ENCODE measurements at regions not wholly inside any gene's neighbourhood (a gene's known extent, or its start where the extent isn't known, plus 50 kb on each side); places are given as distances from the start of the nearest gene placed in this dataset.

DNA sequence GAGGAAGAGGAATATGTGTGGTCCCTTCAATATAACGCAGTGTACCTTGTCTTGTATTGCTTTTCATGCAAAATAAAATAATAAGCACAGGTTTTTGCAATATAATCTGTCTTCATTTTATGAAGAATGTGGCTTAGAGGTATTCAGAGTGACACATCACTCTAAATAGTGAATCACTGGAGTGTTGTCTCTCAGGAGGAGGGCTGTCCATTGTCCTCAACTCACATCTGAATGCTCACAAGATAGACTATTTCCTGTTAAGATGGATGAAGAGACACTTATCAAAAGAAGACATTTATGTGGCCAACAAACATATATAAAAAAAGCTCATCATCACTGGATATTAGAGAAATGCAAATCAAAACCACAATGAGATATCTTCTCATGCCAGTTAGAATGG is 1147.5 kb upstream of the C9orf72 start:
- TF ChIP-seq CTCF (conservative IDR thresholded peaks at IDR 0.05; ENCODE audit: low read depth, low read length) = no peak
- DNase-seq (ENCODE audit: low read depth) = no peak
- no peak overlapping the region for H3K4me3 ChIP-seq (ENCODE audit: low read depth, low read length)

GRCh38 chr9:28730111-28730510 is 1156.8 kb upstream of the C9orf72 start:
- H3K4me3 ChIP-seq (ENCODE audit: low read depth, low read length) = no peak overlapping the region
- TF ChIP-seq CTCF (conservative IDR thresholded peaks at IDR 0.05; ENCODE audit: low read depth, low read length) = no peak
- no peak for DNase-seq (ENCODE audit: low read depth)

DNA sequence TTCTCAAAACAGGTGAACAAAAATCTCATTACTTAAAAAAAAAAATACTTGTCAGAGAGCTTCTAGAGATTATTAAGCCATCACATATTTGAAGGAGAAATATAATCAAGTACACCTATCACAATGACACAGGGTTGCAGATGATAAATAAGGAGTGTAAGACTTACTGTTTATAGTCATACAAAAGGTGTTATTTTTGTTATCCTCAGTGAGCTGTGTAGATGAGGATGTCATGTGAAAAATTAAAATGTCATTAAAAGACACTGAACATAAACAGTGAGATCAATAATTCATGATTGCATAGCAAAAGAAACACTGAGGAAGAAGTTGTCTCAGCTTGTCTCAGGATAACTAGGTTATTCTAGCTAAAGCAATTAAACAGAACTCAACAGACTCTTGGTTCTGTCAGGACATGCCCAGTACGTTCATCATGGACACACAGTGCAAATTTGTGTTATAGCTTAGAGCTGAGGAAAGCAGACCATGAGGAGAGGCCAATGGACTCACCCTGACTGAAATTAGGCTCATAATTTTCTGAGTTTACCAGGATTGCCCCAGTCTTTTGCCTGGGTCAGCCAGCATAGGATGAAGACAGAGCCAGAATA is 1162.6 kb upstream of the C9orf72 start:
- TF ChIP-seq CTCF (conservative IDR thresholded peaks at IDR 0.05; ENCODE audit: low read depth, low read length) = no peak
- H3K4me3 ChIP-seq (ENCODE audit: low read depth, low read length) = no peak overlapping the region
- DNase-seq (ENCODE audit: low read depth) = no peak

DNA sequence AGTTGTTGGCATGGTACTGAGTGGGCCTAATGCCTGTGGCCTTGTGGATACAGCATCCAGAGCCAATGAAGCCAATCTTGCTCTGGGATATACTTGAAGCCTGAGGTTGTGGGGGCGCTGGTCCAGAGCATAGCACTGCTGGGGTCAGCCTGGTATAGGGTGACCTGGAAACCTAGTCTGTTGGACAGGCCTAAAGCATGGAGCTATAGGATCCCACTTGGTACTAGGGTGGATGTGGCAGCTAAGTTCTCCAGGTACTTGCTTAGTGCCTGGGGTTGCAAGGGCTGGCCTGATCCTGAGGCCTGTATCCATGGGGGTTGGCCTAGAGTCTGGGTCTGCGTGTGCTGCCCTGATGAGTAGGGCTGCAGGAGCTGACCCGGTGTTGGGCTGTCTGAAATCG is 1168.2 kb upstream of the C9orf72 start:
- TF ChIP-seq CTCF (conservative IDR thresholded peaks at IDR 0.05; ENCODE audit: low read depth, low read length) = no peak
- no peak overlapping the region for H3K4me3 ChIP-seq (ENCODE audit: low read depth, low read length)
- DNase-seq (ENCODE audit: low read depth) = no peak

GRCh38 chr9:28747351-28747985 is 1174.2 kb upstream of the C9orf72 start:
- no peak overlapping the region for H3K4me3 ChIP-seq (ENCODE audit: low read depth, low read length)
- no peak for DNase-seq (ENCODE audit: low read depth)
- TF ChIP-seq CTCF (conservative IDR thresholded peaks at IDR 0.05; ENCODE audit: low read depth, low read length) = no peak

GRCh38 chr9:28750136-28750535 is 1176.9 kb upstream of the C9orf72 start:
- H3K4me3 ChIP-seq (ENCODE audit: low read depth, low read length) = no peak overlapping the region
- DNase-seq (ENCODE audit: low read depth) = no peak
- TF ChIP-seq CTCF (conservative IDR thresholded peaks at IDR 0.05; ENCODE audit: low read depth, low read length) = no peak

DNA sequence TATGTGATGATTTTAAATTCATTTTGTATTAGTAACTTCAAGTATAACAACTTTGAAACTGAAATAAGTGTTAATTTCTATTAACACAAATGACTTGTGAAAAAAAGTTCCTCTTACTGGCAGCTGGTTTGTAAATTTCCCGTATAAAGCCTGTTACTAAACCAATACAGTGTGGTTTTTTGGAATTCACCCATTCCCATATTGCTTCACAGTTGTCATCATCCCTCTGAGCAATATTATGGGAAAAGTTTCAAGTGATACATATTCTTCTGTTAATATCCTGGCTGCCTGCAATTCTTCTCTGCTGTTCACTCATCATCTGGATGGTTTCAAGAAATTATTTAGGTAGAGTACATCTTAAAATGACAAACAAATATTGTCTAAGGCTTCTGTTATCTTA is 1185.1 kb upstream of the C9orf72 start:
- TF ChIP-seq CTCF (conservative IDR thresholded peaks at IDR 0.05; ENCODE audit: low read depth, low read length) = no peak
- peak; percentile 13 for DNase-seq (ENCODE audit: low read depth)
- H3K4me3 ChIP-seq (ENCODE audit: low read depth, low read length) = no peak overlapping the region

All from choroid plexus epithelial cell (primary cell).